Mononuclear cell (primary cell): ENCODE measurements at regions not wholly inside any gene's neighbourhood (a gene's known extent, or its start where the extent isn't known, plus 50 kb on each side); places are given as distances from the start of the nearest gene placed in this dataset.

ENCODE experiments used
- H3K27me3 ChIP-seq: 2 replicates; pipeline ENCODE4 v1.6.0; 2011; ENCODE audit warnings: low read length, control low read depth; ENCODE audit not compliant: insufficient read depth
- H3K4me1 ChIP-seq: 2 replicates; pipeline ENCODE4 v1.5.1; 2011; ENCODE audit warnings: mild to moderate bottlenecking, low read length, control low read depth; ENCODE audit not compliant: insufficient read depth
- H3K4me3 ChIP-seq: 2 replicates; pipeline ENCODE4 v1.5.1; 2011; ENCODE audit warnings: mild to moderate bottlenecking, low read length, moderate library complexity
- H3K9me3 ChIP-seq: 2 replicates; pipeline ENCODE4 v1.5.1; 2011; ENCODE audit warnings: low read depth, mild to moderate bottlenecking, control low read depth, low read length

- Histone ChIP-seq H3K4me1 (peaks cover 40% of the 10 kb centered on the region), H3K9me3 (no peaks in the 10 kb centered on the region), H3K4me3 (no peak overlapping the region), H3K27me3 (no peaks in the 10 kb centered on the region)
These were observed 151.9 kb upstream of the ITGB1 start for GRCh38 chr10:33109788-33110469.

GRCh38 chr10:33109384-33109783 lies 151.4 kb upstream of the ITGB1 start:
- H3K27me3 ChIP-seq = no peaks in the 10 kb centered on the region
- H3K4me3 ChIP-seq = no peak overlapping the region
- no peaks in the 10 kb centered on the region for H3K9me3 ChIP-seq
- peaks cover 35% of the 10 kb centered on the region for H3K4me1 ChIP-seq

- Histone ChIP-seq H3K4me3 (no peak overlapping the region), H3K4me1 (peaks cover 30% of the 10 kb centered on the region)
These were observed 149.9 kb upstream of the ITGB1 start for GRCh38 chr10:33107953-33108352.

GRCh38 chr10:33106767-33107166 lies 148.7 kb upstream of the ITGB1 start:
- no peaks in the 10 kb centered on the region for H3K9me3 ChIP-seq
- no peak overlapping the region for H3K4me3 ChIP-seq
- H3K27me3 ChIP-seq = no peaks in the 10 kb centered on the region
- peaks cover 24% of the 10 kb centered on the region for H3K4me1 ChIP-seq

More at GRCh38 chr10:33107953-33108352, 149.9 kb upstream of the ITGB1 start:
- H3K27me3 ChIP-seq = no peaks in the 10 kb centered on the region
- H3K9me3 ChIP-seq = no peaks in the 10 kb centered on the region

- no peak overlapping the region for H3K4me3 ChIP-seq
- no peaks in the 10 kb centered on the region for H3K27me3 ChIP-seq
- H3K9me3 ChIP-seq = no peaks in the 10 kb centered on the region
- peaks cover 5% of the 10 kb centered on the region for H3K4me1 ChIP-seq
These were observed 145.9 kb upstream of the ITGB1 start for GRCh38 chr10:33103863-33104379.

GRCh38 chr10:33102071-33102470 lies 144.0 kb upstream of the ITGB1 start:
- H3K9me3 ChIP-seq = no peaks in the 10 kb centered on the region
- no peaks in the 10 kb centered on the region for H3K27me3 ChIP-seq
- H3K4me1 ChIP-seq = peaks cover 5% of the 10 kb centered on the region
- no peak overlapping the region for H3K4me3 ChIP-seq

- Histone ChIP-seq H3K4me1 (peaks cover 5% of the 10 kb centered on the region), H3K27me3 (no peaks in the 10 kb centered on the region), H3K9me3 (no peaks in the 10 kb centered on the region), H3K4me3 (no peak overlapping the region)
These were observed 143.4 kb upstream of the ITGB1 start for GRCh38 chr10:33101392-33101787.

GRCh38 chr10:33100781-33101391 lies 142.9 kb upstream of the ITGB1 start:
- Histone ChIP-seq H3K27me3 (no peaks in the 10 kb centered on the region), H3K4me3 (no peak overlapping the region), H3K4me1 (peaks cover 5% of the 10 kb centered on the region), H3K9me3 (no peaks in the 10 kb centered on the region)

- H3K4me1 ChIP-seq = peaks cover 5% of the 10 kb centered on the region
- H3K9me3 ChIP-seq = peaks cover 3% of the 10 kb centered on the region
- H3K27me3 ChIP-seq = no peaks in the 10 kb centered on the region
- no peak overlapping the region for H3K4me3 ChIP-seq
These were observed 141.7 kb upstream of the ITGB1 start for GRCh38 chr10:33099748-33100147.

- peaks cover 5% of the 10 kb centered on the region for H3K4me1 ChIP-seq
- no peaks in the 10 kb centered on the region for H3K27me3 ChIP-seq
- H3K9me3 ChIP-seq = peaks cover 6% of the 10 kb centered on the region
- H3K4me3 ChIP-seq = no peak overlapping the region
These were observed 141.1 kb upstream of the ITGB1 start for GRCh38 chr10:33098951-33099663.

GRCh38 chr10:33095867-33096815 lies 138.1 kb upstream of the ITGB1 start:
- Histone ChIP-seq H3K4me3 (no peak overlapping the region), H3K9me3 (peaks cover 6% of the 10 kb centered on the region), H3K27me3 (no peaks in the 10 kb centered on the region), H3K4me1 (peaks cover 5% of the 10 kb centered on the region)

GRCh38 chr10:33094263-33095051 lies 136.4 kb upstream of the ITGB1 start:
- Histone ChIP-seq H3K4me1 (peaks cover 2% of the 10 kb centered on the region), H3K27me3 (no peaks in the 10 kb centered on the region), H3K4me3 (no peak overlapping the region)

GRCh38 chr10:33093362-33093761 lies 135.3 kb upstream of the ITGB1 start:
- no peak overlapping the region for H3K4me3 ChIP-seq
- peaks cover 6% of the 10 kb centered on the region for H3K9me3 ChIP-seq
- no peaks in the 10 kb centered on the region for H3K27me3 ChIP-seq
- no peaks in the 10 kb centered on the region for H3K4me1 ChIP-seq

More at GRCh38 chr10:33094263-33095051, 136.4 kb upstream of the ITGB1 start:
- peaks cover 6% of the 10 kb centered on the region for H3K9me3 ChIP-seq

GRCh38 chr10:33092596-33092995 lies 134.6 kb upstream of the ITGB1 start:
- H3K27me3 ChIP-seq = no peaks in the 10 kb centered on the region
- H3K4me1 ChIP-seq = no peaks in the 10 kb centered on the region
- H3K4me3 ChIP-seq = no peak overlapping the region

More at GRCh38 chr10:33092596-33092995, 134.6 kb upstream of the ITGB1 start:
- peaks cover 6% of the 10 kb centered on the region for H3K9me3 ChIP-seq
